Ishikawa (cell line): ENCODE measurements at regions not wholly inside any gene's neighbourhood (a gene's known extent, or its start where the extent isn't known, plus 50 kb on each side); places are given as distances from the start of the nearest gene placed in this dataset.

Source experiments
- FOXM1 ChIP-seq: IDR thresholded peaks from 2 replicates; pipeline ENCODE4 v1.6.1; 2012; ENCODE audit warnings: low read depth, borderline replicate concordance
- TAF1 ChIP-seq: IDR thresholded peaks from 2 replicates; pipeline ENCODE4 v1.6.1; 2012; ENCODE audit warnings: low read depth, mild to moderate bottlenecking
- YY1 ChIP-seq: IDR thresholded peaks from 2 replicates; pipeline ENCODE4 v1.6.1; 2012; ENCODE audit warnings: low read depth
- TF ChIP-seq, protein P1 (sequence below): IDR thresholded peaks from 2 replicates; pipeline ENCODE4 v1.6.1; 2012; ENCODE audit warnings: low read depth, mild to moderate bottlenecking

- peak; percentile 70; the same call in 1 of the 2 replicates for TF ChIP-seq FOXM1
- no peak for TF ChIP-seq TAF1
- TF ChIP-seq, protein P1, sequence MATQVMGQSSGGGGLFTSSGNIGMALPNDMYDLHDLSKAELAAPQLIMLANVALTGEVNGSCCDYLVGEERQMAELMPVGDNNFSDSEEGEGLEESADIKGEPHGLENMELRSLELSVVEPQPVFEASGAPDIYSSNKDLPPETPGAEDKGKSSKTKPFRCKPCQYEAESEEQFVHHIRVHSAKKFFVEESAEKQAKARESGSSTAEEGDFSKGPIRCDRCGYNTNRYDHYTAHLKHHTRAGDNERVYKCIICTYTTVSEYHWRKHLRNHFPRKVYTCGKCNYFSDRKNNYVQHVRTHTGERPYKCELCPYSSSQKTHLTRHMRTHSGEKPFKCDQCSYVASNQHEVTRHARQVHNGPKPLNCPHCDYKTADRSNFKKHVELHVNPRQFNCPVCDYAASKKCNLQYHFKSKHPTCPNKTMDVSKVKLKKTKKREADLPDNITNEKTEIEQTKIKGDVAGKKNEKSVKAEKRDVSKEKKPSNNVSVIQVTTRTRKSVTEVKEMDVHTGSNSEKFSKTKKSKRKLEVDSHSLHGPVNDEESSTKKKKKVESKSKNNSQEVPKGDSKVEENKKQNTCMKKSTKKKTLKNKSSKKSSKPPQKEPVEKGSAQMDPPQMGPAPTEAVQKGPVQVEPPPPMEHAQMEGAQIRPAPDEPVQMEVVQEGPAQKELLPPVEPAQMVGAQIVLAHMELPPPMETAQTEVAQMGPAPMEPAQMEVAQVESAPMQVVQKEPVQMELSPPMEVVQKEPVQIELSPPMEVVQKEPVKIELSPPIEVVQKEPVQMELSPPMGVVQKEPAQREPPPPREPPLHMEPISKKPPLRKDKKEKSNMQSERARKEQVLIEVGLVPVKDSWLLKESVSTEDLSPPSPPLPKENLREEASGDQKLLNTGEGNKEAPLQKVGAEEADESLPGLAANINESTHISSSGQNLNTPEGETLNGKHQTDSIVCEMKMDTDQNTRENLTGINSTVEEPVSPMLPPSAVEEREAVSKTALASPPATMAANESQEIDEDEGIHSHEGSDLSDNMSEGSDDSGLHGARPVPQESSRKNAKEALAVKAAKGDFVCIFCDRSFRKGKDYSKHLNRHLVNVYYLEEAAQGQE, result no peak
- TF ChIP-seq YY1, result peak; percentile 72
These were observed 129.1 kb downstream of the SNX19 start for GRCh38 chr11:130787092-130787616.
